Sigmoid colon (tissue), 6 donors: ENCODE measurements at regions not wholly inside any gene's neighbourhood (a gene's known extent, or its start where the extent isn't known, plus 50 kb on each side); places are given as distances from the start of the nearest gene placed in this dataset.

Source experiments
- DNase-seq: peaks from one replicate; pipeline ENCODE4 v3.0.0-alpha.2; 2019
- H3K27ac ChIP-seq, 4 donors: fragments of 200-600 bp; sonication (generic); one replicate each; pipeline ENCODE4 v1.5.1; 2016 to 2019; ENCODE audit warnings: mild to moderate bottlenecking in 1 of 4
- H3K27me3 ChIP-seq, 3 donors: fragments of 200-600 bp; sonication (generic); one replicate each; pipeline ENCODE4 v1.5.1; 2019; ENCODE audit warnings: mild to moderate bottlenecking in 1 of 3
- H3K36me3 ChIP-seq, 4 donors: fragments of 200-600 bp; sonication (generic); one replicate each; pipeline ENCODE4 v1.5.1; 2016 to 2019
- H3K4me1 ChIP-seq, 4 donors: fragments of 200-600 bp; sonication (generic); one replicate each; pipeline ENCODE4 v1.5.1; 2017 to 2019
- H3K4me3 ChIP-seq, 4 donors: fragments of 200-600 bp; sonication (generic); one replicate each; pipeline ENCODE4 v1.5.1; 2017 to 2019; ENCODE audit warnings: mild to moderate bottlenecking in 2 of 4, moderate library complexity in 1 of 4
- H3K9me3 ChIP-seq, 4 donors: fragments of 200-600 bp in 3 of 4; sonication (generic) in 3 of 4; one replicate each; pipeline versions ENCODE4 v1.5.1 to v1.6.1; 2013 to 2019
- CTCF ChIP-seq, 4 experiments: fragments of 450-650 bp in 3 of 4; fragments of 200-600 bp in 1 of 4; IDR thresholded peaks; one replicate each; pipeline ENCODE4 v1.5.1; 2016 to 2019; ENCODE audit warnings: antibody characterized with exemption in 4 of 4, mild to moderate bottlenecking in 3 of 4, moderate library complexity in 2 of 4
- EP300 ChIP-seq, 4 donors: sonication (generic); formaldehyde crosslinking; IDR thresholded peaks; one replicate each; pipeline ENCODE4 v1.6.1; 2017; ENCODE audit warnings: antibody characterized with exemption in 4 of 4
- POLR2A ChIP-seq, 2 donors: fragments of 450-650 bp; IDR thresholded peaks; one replicate each; pipeline ENCODE4 v1.6.1; 2016; ENCODE audit warnings: antibody characterized with exemption in 2 of 2, mild to moderate bottlenecking in 2 of 2, moderate library complexity in 2 of 2
- POLR2AphosphoS5 ChIP-seq, 4 donors: sonication (generic); formaldehyde crosslinking; IDR thresholded peaks; one replicate each; pipeline ENCODE4 v1.6.1; 2017; ENCODE audit warnings: antibody characterized with exemption in 4 of 4
- WGBS, 2 donors: extraction: QIAGEN DNeasy Blood & Tissue Kit; methylation state at CpG; one replicate each; pipeline ENCODE4 v1.1.7; 2013; 5-methylcytosine and 5-hydroxymethylcytosine counted together
- intact Hi-C: fragments of 100-400 bp; cut with DNase I; formaldehyde crosslinking; loops from one replicate; pipeline ENCODE4 v1.15.1; 2023
- donor health status: healthy with polysubstance abuse.
- donor health status: healthy.

GRCh38 chr12:47527816-47528215 is 178.0 kb downstream of the RPAP3 start:
- 67 to 85% methylated on average over 1 of the region's 1 CpG for WGBS, 2 donors
- TF ChIP-seq CTCF (IDR thresholded peaks at IDR 0.05) = no peak
- TF ChIP-seq POLR2A (IDR thresholded peaks at IDR 0.05) = no peak
- TF ChIP-seq POLR2AphosphoS5 (IDR thresholded peaks at IDR 0.05) = no peak
- no peak for TF ChIP-seq EP300 (IDR thresholded peaks at IDR 0.05)
- Histone ChIP-seq H3K27me3 (no peaks in the 10 kb centered on the region), H3K9me3 (peaks cover 0 to 4% (median 0%) of the 10 kb centered on the region in 4 donors), H3K4me3 (no peak overlapping the region), H3K36me3 (no peaks in the 10 kb centered on the region), H3K27ac (no peak overlapping the region), H3K4me1 (no peaks in the 10 kb centered on the region)
- no peak for DNase-seq
- intact Hi-C loops = no loop called here

GRCh38 chr12:47520029-47520428 is 185.8 kb downstream of the RPAP3 start:
- TF ChIP-seq POLR2AphosphoS5 (IDR thresholded peaks at IDR 0.05) (no peak), CTCF (IDR thresholded peaks at IDR 0.05) (no peak), POLR2A (IDR thresholded peaks at IDR 0.05) (no peak), EP300 (IDR thresholded peaks at IDR 0.05) (no peak)
- Histone ChIP-seq H3K27me3 (no peaks in the 10 kb centered on the region), H3K36me3 (no peaks in the 10 kb centered on the region), H3K27ac (no peak overlapping the region), H3K4me3 (no peak overlapping the region), H3K4me1 (no peaks in the 10 kb centered on the region), H3K9me3 (peaks cover 0 to 8% (median 0%) of the 10 kb centered on the region in 4 donors)
- no peak for DNase-seq
- intact Hi-C loops = no loop called here

GRCh38 chr12:47517122-47517521 is 188.7 kb downstream of the RPAP3 start:
- no peak for DNase-seq
- Histone ChIP-seq H3K27ac (no peak overlapping the region), H3K27me3 (no peaks in the 10 kb centered on the region), H3K4me1 (no peaks in the 10 kb centered on the region), H3K4me3 (no peak overlapping the region), H3K36me3 (no peaks in the 10 kb centered on the region), H3K9me3 (peaks cover 0 to 11% (median 0%) of the 10 kb centered on the region in 4 donors)
- 73 to 81% methylated on average over 4 of the region's 4 CpGs for WGBS, 2 donors
- no peak for TF ChIP-seq CTCF (IDR thresholded peaks at IDR 0.05)
- no peak for TF ChIP-seq POLR2AphosphoS5 (IDR thresholded peaks at IDR 0.05)
- intact Hi-C loops = no loop called here

- 83 to 89% methylated on average over 1 of the region's 1 CpG for WGBS, 2 donors
- DNase-seq = no peak
- H3K27me3 ChIP-seq = no peaks in the 10 kb centered on the region
- no peak overlapping the region for H3K4me3 ChIP-seq
- H3K36me3 ChIP-seq = no peaks in the 10 kb centered on the region
- TF ChIP-seq CTCF (IDR thresholded peaks at IDR 0.05) = no peak
- TF ChIP-seq POLR2AphosphoS5 (IDR thresholded peaks at IDR 0.05) = peak in 2 of 4 donors; percentile 54 to 58
- H3K27ac ChIP-seq = peak overlapping the region in 3 of 4 donors; percentile 73 to 75 (median 73)
- H3K9me3 ChIP-seq = peaks cover 0 to 3% (median 0%) of the 10 kb centered on the region in 4 donors
- intact Hi-C loops = no loop called here
- H3K4me1 ChIP-seq = peaks cover 0 to 26% (median 16%) of the 10 kb centered on the region in 4 donors
These were observed 196.4 kb downstream of the RPAP3 start for GRCh38 chr12:47509398-47509851.

GRCh38 chr12:47507221-47507620 is 198.6 kb downstream of the RPAP3 start:
- Histone ChIP-seq H3K4me1 (peaks cover 0 to 26% (median 16%) of the 10 kb centered on the region in 4 donors), H3K4me3 (no peak overlapping the region), H3K36me3 (no peaks in the 10 kb centered on the region), H3K27ac (no peak overlapping the region), H3K27me3 (no peaks in the 10 kb centered on the region), H3K9me3 (no peaks in the 10 kb centered on the region)
- no peak for TF ChIP-seq EP300 (IDR thresholded peaks at IDR 0.05)
- TF ChIP-seq POLR2A (IDR thresholded peaks at IDR 0.05) = no peak
- no peak for TF ChIP-seq CTCF (IDR thresholded peaks at IDR 0.05)
- TF ChIP-seq POLR2AphosphoS5 (IDR thresholded peaks at IDR 0.05) = no peak
- intact Hi-C loops = no loop called here
- DNase-seq = no peak
- WGBS, 2 donors = 95 to 96% methylated on average over 3 of the region's 3 CpGs
